Nucleus accumbens (tissue), 56 donors: ENCODE measurements at regions not wholly inside any gene's neighbourhood (a gene's known extent, or its start where the extent isn't known, plus 50 kb on each side); places are given as distances from the start of the nearest gene placed in this dataset.
"Not testable (repeated sequence)": the region's sequence is repeated elsewhere in the genome, so short reads cannot be mapped to it uniquely, and the experiment has no call there.

Experiments used
- DNase-seq, 56 donors: peaks; one replicate each; lab custom pipeline; 2025; lab: John Stamatoyannopoulos, UW

DNA sequence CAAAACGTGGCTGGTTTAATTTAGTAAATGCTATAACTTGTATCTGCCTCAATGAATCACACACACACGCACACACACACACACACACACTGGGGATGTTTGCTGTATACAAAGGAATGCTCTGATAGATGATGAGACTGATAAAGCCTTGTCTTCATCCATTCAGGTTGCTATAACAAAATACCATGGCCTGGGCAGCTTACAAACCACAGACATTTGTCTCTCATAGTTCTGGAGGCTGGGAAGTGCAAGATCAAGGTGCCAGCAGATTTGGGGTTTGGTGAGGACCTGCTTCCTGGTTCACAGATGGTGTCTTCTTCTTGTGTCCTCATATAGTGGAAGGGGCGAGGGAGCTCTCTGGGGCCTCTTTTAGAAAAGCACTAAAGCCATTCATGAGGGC, 149.5 kb upstream of the HDAC4 start:
- no peak for DNase-seq

DNA sequence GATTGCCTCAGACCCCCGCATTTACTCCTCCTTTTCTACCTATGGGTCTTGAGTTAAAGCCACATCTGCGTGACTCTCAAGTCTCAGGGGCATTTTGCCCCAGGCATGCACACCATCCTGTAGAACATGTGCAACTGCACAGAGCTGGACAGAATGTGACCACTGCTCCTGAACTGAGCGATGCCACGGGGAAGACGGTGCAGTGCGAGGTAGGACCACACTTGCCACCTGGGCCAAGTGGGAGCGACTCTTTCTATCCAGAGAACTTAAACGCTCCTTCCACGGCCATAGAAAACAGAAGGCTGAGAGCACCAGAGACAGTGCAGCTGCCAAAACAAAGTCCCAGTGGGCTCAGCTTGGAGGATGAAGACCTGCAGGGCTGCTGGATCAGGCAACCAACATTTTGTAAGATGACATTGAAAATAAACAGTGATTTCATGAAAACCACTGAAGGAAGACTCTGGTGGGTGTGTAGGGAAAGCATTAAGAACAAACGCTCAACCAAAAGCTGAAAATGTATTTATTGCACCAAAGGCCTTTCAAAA, 149.0 kb upstream of the HDAC4 start:
- DNase-seq, result no peak

DNA sequence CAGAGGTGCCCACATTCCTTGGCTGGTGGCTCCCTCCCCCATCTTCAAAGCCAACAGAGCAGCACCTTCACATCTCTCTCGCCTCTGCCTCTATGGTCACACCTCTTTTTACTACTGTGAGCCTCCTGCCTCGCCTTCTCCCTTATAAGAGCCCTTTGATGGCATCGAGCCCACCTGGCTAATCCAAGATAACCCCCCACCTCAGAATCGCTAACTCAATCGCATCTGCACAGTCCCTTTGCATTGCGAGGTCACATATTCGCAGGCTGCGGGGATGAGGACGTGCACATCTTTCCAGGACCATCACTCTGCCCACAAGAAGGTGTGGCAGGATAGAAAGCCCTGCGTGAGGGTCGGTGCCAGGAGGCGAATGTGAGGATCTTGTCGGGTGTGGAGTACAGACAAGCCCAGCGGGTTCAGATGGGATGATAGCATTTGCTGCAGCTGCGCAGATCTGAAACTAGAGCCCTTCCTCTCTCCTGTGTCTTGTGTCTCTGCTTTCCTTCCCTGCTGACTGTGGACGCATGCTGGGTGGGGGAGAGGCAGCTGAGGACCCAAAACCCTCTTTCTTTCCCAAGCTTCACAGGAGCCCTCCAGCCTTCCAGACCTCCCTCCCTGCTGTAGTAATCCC, 148.3 kb upstream of the HDAC4 start:
- no peak for DNase-seq

DNA sequence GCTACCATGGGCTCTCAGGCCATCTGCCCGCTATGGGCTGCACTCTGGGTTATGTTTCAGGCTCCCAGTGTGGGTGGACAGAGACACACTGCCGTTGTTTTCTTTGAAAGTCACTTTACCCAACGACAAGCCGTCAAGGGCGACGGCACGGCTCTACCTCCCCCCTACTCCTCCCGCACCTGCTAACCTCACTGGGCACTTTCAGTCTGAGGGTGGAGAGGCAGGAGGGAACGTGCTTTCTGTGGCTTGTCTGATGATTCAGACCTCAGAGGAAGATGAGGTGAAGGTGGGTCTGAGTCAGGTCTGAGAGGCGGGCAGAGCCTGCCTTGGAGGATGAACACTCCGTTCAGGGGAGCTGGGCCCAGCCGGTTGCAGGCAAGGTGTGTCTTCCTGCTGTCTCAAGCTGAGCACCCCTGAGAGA, 147.6 kb upstream of the HDAC4 start:
- no peak for DNase-seq

DNA sequence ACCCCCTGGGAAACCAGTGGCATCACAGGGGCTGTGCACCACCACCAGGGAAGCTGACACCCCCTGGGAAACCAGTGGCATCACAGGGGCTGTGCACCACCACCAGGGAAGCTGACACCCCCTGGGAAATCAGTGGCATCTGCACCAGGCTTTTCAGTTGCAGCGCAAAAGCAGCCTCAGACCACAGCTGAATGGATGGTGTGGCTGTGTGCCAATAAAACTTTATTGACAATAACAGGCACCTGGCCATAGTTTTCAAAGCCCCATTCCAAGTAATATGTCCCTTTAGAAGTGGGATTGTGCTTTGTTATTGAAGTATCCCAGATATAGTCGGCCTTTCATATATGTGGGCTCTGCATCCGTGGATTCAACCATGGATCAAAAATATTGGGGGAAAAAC, 146.3 kb upstream of the HDAC4 start:
- not testable (repeated sequence) for DNase-seq

DNA sequence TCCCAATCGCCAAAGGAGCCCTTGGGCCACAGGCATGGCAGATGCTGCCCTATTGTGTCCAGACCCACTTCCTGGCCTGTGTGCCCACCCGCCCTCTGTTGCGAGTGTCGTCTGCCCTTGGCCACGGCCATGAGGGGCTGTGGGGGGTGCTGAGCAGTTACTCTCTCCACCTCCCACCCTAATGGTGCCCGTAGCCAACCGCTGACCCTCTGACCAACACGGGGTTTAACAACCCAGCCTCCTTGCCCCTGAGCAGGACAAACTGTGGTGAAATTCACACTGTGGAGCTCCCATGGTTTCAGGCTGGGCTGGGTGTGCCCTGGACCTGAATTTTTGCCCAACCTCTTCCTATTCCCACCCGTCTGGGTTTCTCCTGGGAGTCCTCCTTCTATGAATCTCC, 145.7 kb upstream of the HDAC4 start:
- DNase-seq, result no peak

DNA sequence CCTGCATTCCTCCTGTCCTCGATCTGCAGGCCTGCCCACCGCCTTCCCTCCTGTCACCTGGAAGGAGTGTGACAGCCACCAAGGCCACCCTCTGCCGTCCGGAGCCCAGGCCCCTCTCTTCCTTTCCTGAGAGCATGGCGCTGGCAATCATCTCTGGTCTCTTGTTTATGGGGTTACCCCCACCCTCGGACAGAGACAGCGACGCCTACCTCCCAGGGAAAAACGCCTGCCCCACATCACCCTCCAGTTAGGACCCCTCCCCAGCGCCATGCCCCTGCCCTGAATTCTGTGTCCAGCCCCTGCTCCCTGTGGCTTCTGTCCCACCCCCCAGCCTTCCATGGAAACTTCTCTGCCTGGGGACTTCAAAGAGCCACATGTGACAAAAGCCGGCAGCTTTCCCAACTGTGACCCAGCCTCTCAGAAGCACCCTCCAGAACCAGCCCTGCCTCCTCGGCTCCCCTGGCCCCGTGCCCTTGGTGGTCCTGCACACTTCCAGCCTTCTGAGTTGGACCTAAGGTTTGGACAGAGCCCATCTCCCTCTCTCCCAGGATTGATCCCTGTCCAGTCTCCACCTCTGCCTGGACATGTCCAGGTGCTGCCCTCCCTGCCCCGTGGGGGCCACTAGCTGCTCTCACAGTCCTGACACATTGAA, 145.0 kb upstream of the HDAC4 start:
- DNase-seq, result no peak

DNA sequence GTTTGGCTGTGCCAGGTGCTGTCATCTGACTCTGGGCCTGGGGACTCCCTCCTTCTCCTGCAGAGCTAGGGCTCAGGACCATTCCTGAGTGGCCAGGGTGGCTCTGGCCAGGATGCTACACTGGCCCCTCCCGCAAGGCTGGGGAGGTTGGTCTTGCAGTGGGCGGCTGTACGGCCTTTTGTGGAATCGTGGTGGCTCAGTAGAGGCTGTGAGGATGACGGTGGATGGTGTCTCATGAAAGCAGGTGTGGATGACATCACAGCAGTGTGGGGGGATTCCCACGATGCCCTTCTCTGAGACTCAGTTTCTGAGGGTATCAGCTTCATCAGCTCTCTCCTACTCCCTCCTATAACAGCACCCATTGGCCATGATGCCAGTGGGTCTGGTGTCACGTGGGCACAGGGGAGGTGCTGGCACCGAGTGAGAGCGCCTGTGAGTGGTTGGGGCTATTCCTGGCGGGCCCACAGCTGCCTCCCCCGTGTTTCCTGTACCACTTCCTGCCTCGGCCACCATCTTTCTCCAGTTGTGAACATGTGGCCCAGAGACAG, 144.2 kb upstream of the HDAC4 start:
- no peak for DNase-seq

DNA sequence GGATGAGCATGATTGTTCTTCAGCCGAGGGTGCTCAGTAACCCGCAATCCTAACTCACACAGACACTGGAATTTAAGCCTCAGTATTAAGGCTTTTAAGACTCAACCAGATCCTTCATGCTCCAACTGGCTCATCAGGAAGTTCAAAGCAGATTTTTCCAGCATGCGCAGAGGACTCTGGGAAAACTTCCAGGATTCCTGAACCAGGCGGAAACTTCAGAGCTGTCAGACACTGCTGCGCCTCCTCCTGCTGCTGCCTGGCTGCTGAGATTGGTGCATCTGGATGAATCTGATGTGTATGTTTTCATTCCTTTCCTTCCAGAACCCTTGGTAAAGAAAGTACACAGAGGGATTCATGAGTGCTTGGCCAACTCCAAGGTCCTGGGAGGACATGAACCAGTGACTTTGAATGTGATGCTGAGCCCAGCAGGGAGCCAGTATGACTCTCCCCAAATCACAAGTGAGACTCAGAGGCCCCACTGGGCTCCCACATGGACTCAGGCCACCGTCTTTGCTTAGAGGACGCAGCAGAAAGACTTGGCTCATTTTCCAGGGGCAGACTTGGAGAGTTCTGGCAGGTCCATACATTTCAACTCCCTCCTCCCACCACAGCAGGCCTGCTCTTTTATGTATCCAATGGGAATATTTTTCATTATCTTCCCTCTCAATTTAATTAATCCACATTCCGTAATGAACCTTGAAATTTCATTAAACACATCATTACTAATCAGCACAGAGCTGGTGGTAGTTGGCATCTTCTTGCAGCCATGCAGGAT, 143.5 kb upstream of the HDAC4 start:
- DNase-seq, result no peak

DNA sequence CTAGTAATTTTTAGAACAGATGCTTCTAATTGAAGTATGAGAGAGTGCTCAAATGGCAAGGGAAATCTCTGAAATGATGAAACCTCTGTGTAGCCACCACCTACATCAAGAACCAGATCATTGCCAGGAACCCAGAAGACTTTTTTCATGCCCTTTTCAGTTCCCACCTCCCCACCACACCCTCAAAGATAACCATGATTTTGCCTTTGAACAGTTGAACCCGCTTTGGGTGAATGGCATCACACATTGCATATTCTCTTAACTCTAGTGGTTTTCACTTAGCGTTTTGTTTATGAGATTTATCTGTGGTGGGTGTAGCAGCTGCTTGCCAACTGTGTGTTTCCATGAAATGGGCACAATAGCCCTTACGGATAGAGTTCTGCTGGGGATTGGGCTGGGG, 142.9 kb upstream of the HDAC4 start:
- no peak for DNase-seq

DNA sequence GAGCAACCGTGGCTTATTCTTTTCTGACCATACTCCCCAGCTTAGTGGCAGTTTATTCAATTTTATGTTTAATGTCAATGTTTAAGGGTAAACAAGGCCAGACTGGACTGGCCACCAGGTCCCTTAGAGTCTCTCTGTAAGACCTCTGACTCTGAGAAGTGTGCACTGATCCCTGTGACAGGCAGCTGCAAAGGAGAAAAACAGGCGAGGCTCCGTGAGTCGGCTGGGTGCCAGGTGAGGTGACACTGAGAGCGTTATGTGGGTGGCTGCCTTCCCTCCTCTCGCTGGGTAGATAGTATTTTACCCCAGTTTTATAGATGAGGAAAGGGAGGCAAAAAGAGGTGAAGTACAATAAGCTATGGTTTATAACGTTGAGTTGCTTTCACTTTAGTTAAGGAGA, 139.4 kb upstream of the HDAC4 start:
- DNase-seq, result no peak

DNA sequence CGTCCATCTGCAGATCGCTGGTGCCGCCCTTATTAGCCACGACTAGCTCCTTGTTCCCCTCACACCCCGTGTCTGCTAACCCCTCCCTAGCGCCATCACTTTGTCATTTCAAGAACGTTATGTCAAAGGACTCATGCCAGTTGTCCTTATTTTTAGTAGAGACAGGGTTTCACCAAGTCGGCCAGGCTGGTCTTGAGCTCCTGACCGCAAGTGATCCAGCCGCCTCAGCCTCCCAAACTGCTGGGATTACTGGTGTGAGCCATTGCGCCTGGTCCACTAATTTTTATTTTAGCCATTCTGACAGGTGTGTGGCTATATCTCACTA, 138.9 kb upstream of the HDAC4 start:
- no peak for DNase-seq

DNA sequence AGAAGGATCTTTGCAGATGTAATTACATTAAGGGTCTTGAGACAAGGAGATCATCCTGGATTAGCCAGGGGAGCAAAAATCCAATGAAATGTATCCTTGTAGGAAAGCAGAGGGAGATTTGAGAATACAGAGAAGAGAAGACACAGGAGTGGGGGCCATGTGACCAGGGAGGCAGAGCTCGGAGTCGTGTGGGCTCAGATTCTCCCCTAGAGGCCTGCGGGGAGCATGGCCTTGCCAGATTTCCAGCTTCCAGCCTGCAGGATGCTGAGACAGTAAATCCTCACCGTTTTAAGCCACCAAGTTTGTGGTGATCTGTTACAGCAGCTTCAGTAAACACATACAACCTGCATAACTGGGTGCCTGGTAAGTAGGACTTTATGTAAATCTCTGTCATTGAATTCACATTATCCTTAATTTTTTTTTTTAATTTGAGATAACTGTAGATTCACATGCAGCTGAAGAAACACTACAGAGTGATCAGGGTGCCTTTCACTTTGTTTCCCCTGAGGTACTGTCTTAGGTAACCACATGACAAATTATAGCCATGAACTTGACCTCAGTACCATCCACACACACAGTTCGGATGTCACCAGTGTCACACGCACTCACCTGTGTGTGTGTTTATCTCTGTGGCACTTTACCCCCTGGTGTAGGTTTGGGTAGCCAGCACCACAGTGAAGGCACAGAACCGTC, 138.4 kb upstream of the HDAC4 start:
- no peak for DNase-seq

DNA sequence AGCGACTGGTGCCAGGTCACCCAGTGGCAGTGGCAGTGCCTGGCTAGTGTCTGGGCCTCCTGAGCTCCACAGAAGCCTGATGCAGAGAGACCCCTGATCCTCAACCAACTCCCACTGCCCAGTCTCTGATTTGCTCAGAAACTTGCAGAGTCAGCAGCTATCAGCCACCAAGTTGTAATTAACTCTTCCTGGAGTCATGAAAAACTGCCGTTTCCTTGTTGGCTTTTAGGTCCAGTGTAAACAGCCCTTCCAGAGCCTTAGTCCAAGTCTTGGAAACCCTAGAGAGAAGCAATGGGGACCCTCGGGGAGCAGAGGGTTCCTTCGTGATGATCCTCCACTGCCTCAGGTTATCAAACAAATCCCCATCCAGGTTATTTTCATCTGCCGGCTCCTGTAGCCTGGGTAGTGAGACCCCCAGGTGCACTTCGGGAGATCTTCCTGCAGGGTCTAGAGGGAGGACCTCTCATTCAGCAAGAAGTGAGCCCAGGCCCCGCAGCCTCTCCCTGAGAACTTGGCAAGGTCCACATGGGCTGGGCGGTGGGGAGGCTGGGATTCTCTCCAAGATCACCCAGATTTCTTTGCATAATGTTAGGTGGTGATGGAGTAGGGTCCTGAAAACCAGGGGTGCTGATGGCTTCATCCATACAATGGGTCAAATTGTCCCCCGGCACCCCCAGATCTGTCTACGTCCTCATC, 137.7 kb upstream of the HDAC4 start:
- DNase-seq, result no peak

DNA sequence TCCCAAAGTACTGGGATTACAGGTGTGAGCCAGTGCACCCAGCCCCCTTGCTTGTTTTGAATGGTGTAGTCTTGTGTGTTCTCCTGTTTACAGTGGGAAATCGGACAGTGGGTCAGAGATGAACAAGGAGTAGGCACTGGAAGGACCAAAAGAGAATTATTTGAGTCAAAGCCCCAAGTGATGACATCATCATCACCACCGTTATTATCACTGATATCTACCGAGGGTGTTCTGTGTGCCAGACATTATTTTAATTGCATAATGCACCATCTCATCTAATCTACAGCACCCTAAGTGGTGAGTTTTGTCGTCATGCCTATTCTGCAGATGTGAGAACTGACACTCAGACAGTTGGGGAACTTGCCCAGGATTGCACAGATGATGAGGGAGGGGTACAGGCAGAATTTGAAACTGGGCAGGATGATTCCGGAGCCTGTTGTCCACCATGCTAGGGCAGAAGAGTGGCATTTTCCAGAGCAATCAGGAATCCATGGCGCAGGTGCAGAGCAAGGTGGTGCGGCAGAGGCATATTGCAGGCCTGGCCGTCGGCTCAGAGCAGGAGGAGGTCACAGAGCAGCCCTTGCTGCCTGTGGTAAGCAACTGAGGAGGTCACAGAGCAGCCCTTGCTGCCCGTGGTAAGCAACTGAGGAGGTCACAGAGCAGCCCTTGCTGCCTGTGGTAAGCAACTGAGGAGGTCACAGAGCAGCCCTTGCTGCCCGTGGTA, 137.0 kb upstream of the HDAC4 start:
- DNase-seq, result no peak

DNA sequence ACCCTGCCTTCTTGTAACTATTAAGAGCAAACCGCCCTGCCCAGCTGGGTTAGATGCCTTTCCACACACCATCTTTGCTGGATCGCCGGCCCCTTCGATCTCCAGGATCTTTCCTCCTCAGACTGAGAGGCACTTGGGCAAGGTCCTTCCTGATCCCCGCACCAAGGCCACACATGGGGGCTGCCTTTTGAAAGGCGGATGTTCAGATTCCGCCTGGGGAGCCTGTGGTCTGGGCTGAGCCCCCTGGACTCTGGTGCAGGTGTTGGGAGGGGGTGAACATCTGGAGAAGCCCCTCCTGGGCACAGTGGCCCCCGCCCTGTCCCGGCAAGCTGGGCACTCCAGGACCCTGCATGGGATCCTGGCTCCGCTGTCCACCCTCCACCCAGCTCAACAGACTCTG, 135.4 kb upstream of the HDAC4 start:
- DNase-seq, result no peak

DNA sequence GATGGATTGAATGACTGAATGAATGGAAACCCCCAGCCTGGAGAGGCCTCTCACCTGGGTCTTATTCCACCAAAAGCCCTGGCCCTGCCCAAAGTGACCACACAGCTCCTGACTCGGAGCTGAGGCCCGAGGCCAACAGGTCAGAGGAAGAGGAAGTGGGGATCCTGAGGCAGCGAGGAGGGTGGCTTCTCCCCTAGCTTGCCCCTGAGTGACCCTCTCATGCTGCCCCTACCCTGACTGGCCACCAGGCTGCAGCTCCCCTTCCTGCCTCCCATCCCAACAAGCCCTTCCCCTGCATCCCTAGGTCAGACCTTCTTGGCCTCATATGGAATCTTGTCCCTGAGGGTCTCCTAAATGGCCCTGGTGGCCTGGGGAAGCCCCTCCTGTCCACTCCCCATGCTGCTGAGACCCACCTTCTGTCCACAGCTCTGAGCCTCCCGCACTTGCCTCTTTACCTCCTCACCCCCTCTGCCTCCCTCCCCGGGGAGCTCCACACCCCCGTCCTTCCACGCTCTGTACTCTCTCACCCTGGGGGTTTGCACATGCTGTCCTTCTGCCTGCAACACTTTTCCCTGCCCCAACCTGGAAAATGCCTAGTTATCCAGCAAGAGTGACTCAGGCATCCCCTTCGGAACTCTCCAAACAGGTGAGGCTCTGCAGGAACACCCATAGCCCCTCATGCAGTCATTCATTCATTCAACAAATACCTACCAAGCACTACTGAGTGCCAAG, 134.8 kb upstream of the HDAC4 start:
- DNase-seq, result no peak

DNA sequence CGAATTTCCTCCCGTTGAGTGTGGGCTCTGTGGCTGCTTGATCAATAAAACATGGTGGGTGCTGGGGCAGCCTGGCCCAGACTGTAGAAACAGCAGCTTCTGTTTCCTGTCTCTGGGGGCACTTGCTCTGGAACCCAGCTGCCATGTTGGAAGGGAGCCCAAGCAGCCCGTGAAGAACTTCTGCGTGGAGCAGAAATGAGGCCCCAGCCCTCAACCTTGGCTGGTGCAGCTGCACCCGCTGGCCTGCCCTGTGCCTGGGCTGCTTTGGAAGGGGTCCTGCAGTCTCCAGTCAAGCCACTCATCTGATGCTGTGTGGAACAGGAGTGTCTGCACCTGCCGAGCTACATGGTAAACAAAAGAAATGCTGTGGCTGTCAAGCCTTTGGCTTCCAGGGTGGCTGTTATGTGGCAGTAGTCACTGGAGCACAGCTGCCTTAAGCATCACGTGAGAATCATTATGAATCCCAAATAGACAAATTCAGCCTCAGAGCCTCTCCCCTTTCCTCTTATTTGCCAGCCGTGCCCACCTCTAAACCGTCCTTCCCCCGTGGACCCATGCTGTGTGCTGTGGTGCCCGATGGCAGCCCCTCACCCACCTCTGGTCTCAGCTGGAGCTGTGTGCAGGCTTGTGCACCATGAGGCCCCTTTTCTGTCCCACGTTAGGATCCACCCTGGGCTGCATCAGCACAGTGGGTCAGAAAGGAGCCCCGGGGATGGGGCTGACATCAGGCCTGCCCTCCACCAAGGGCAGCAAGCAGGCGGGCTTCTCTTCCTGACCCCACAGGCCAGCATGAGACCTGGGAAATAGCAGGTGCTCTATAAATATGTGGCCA, 134.0 kb upstream of the HDAC4 start:
- no peak for DNase-seq
